Neural cell (in vitro differentiated cells): ENCODE measurements at regions not wholly inside any gene's neighbourhood (a gene's known extent, or its start where the extent isn't known, plus 50 kb on each side); places are given as distances from the start of the nearest gene placed in this dataset.

Source experiments
- H2AFZ ChIP-seq: fragments of 200-600, 300-800 bp; sonication (generic), shearing (Covaris generic); 2 replicates; pipeline ENCODE4 v1.6.0; 2014; ENCODE audit warnings: low read depth, mild to moderate bottlenecking, antibody characterized with exemption, low read length, moderate library complexity
- H3F3A ChIP-seq: fragments of 200-600 bp; shearing (Covaris generic); 2 replicates; pipeline ENCODE4 v1.6.1; 2016; ENCODE audit warnings: mild to moderate bottlenecking, moderate library complexity, mixed read lengths, antibody characterized with exemption, low read length; ENCODE audit not compliant: insufficient read depth, poor library complexity, severe bottlenecking
- H3K27ac ChIP-seq: fragments of 200-600, 300-800 bp; sonication (generic), shearing (Covaris generic); 2 replicates; pipeline ENCODE4 v1.5.1; 2014; ENCODE audit warnings: mild to moderate bottlenecking, low read length, moderate library complexity
- H3K27me3 ChIP-seq: fragments of 300-800, 200-600 bp; sonication (generic), shearing (Covaris generic); 2 replicates; pipeline ENCODE4 v1.6.0; 2014; ENCODE audit warnings: mild to moderate bottlenecking, low read depth, low read length, moderate library complexity; ENCODE audit not compliant: insufficient read depth
- H3K36me3 ChIP-seq: fragments of 300-800, 200-600 bp; sonication (generic), shearing (Covaris generic); 2 replicates; pipeline ENCODE4 v1.5.1; 2014; ENCODE audit warnings: mild to moderate bottlenecking, antibody characterized with exemption, low read length, moderate library complexity; ENCODE audit not compliant: insufficient read depth
- H3K4me2 ChIP-seq: fragments of 300-800, 200-600 bp; sonication (generic), shearing (Covaris generic); 2 replicates; pipeline ENCODE4 v1.6.0; 2014; ENCODE audit warnings: mild to moderate bottlenecking, low read length
- H3K4me3 ChIP-seq: fragments of 300-800, 200-600 bp; sonication (generic), shearing (Covaris generic); 2 replicates; pipeline ENCODE4 v1.5.1; 2014; ENCODE audit warnings: mild to moderate bottlenecking, low read length, moderate library complexity
- H3K79me2 ChIP-seq: fragments of 200-600 bp; shearing (Covaris generic); replicated peaks from 2 replicates; pipeline ENCODE4 v1.6.0; 2014; ENCODE audit warnings: mild to moderate bottlenecking, low read length, moderate library complexity; ENCODE audit not compliant: insufficient read depth
- H3K9ac ChIP-seq: fragments of 300-800, 200-600 bp; sonication (generic), shearing (Covaris generic); 2 replicates; pipeline ENCODE4 v1.6.1; 2016; ENCODE audit warnings: mild to moderate bottlenecking, low read length, mixed read lengths
- H3K9me2 ChIP-seq: fragments of 200-600 bp; shearing (Covaris generic); 2 replicates; pipeline ENCODE4 v1.6.1; 2016; ENCODE audit warnings: mild to moderate bottlenecking, low read length, mixed read lengths; ENCODE audit not compliant: insufficient read depth
- H3K9me3 ChIP-seq: fragments of 200-600, 300-800 bp; sonication (generic), shearing (Covaris generic); 2 replicates; pipeline ENCODE4 v1.6.1; 2016; ENCODE audit warnings: mild to moderate bottlenecking, mixed run types, low read length, moderate library complexity, mixed read lengths
- H4K20me1 ChIP-seq: fragments of 200-600 bp; shearing (Covaris generic); 2 replicates; pipeline ENCODE4 v1.6.1; 2016; ENCODE audit warnings: mild to moderate bottlenecking, mixed run types; ENCODE audit not compliant: insufficient read depth
- EP300 ChIP-seq: fragments of 450-650 bp; conservative IDR thresholded peaks from 2 replicates; pipeline ENCODE4 v1.6.1; 2014; ENCODE audit warnings: antibody characterized with exemption, mild to moderate bottlenecking, moderate library complexity; ENCODE audit not compliant: poor library complexity, severe bottlenecking
- EZH2 ChIP-seq: fragments of 200-600, 300-800 bp; shearing (Covaris generic), sonication (generic); IDR thresholded peaks from 2 replicates; pipeline ENCODE4 v1.6.1; 2014; ENCODE audit warnings: antibody characterized with exemption, low read length, borderline replicate concordance, mild to moderate bottlenecking; ENCODE audit not compliant: insufficient read depth, poor library complexity, severe bottlenecking
- MXI1 ChIP-seq: fragments of 450-650 bp; conservative IDR thresholded peaks from 2 replicates; pipeline ENCODE4 v1.6.1; 2014; ENCODE audit warnings: antibody characterized with exemption, mild to moderate bottlenecking; ENCODE audit not compliant: poor library complexity, severe bottlenecking
- POLR2AphosphoS5 ChIP-seq: IDR thresholded peaks from 2 replicates; pipeline ENCODE4 v1.6.1; 2012
- RAD21 ChIP-seq: fragments of 450-650 bp; conservative IDR thresholded peaks from 2 replicates; pipeline ENCODE4 v1.6.1; 2014; ENCODE audit warnings: antibody characterized with exemption, mild to moderate bottlenecking, moderate library complexity
- SMC3 ChIP-seq: fragments of 450-650 bp; conservative IDR thresholded peaks from 2 replicates; pipeline ENCODE4 v1.6.1; 2014; ENCODE audit warnings: antibody characterized with exemption, mild to moderate bottlenecking, moderate library complexity; ENCODE audit not compliant: poor library complexity
- TAF1 ChIP-seq: IDR thresholded peaks from 2 replicates; pipeline ENCODE4 v1.6.1; 2012; ENCODE audit warnings: low read depth
- TF ChIP-seq, protein P1 (sequence below): IDR thresholded peaks from 2 replicates; pipeline ENCODE4 v1.6.1; 2012; ENCODE audit warnings: borderline replicate concordance
- TF ChIP-seq, protein P2 (sequence below): fragments of 450-650 bp; IDR thresholded peaks from 2 replicates; pipeline ENCODE4 v1.5.1; 2014; ENCODE audit warnings: antibody characterized with exemption, mild to moderate bottlenecking, moderate library complexity; ENCODE audit not compliant: poor library complexity, severe bottlenecking

GRCh38 chr4:34850421-34850820 is 1393.9 kb downstream of the ARAP2 start:
- H3K27ac ChIP-seq, result no peak overlapping the region
- no peak overlapping the region for H3K9ac ChIP-seq
- H2AFZ ChIP-seq, result no peak overlapping the region
- H4K20me1 ChIP-seq, result no peaks in the 10 kb centered on the region
- TF ChIP-seq MXI1 (no peak), RAD21 (no peak), EZH2 (no peak), TAF1 (no peak), SMC3 (no peak), POLR2AphosphoS5 (no peak), EP300 (no peak)
- TF ChIP-seq, protein P1, sequence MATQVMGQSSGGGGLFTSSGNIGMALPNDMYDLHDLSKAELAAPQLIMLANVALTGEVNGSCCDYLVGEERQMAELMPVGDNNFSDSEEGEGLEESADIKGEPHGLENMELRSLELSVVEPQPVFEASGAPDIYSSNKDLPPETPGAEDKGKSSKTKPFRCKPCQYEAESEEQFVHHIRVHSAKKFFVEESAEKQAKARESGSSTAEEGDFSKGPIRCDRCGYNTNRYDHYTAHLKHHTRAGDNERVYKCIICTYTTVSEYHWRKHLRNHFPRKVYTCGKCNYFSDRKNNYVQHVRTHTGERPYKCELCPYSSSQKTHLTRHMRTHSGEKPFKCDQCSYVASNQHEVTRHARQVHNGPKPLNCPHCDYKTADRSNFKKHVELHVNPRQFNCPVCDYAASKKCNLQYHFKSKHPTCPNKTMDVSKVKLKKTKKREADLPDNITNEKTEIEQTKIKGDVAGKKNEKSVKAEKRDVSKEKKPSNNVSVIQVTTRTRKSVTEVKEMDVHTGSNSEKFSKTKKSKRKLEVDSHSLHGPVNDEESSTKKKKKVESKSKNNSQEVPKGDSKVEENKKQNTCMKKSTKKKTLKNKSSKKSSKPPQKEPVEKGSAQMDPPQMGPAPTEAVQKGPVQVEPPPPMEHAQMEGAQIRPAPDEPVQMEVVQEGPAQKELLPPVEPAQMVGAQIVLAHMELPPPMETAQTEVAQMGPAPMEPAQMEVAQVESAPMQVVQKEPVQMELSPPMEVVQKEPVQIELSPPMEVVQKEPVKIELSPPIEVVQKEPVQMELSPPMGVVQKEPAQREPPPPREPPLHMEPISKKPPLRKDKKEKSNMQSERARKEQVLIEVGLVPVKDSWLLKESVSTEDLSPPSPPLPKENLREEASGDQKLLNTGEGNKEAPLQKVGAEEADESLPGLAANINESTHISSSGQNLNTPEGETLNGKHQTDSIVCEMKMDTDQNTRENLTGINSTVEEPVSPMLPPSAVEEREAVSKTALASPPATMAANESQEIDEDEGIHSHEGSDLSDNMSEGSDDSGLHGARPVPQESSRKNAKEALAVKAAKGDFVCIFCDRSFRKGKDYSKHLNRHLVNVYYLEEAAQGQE, result no peak
- TF ChIP-seq, protein P2, sequence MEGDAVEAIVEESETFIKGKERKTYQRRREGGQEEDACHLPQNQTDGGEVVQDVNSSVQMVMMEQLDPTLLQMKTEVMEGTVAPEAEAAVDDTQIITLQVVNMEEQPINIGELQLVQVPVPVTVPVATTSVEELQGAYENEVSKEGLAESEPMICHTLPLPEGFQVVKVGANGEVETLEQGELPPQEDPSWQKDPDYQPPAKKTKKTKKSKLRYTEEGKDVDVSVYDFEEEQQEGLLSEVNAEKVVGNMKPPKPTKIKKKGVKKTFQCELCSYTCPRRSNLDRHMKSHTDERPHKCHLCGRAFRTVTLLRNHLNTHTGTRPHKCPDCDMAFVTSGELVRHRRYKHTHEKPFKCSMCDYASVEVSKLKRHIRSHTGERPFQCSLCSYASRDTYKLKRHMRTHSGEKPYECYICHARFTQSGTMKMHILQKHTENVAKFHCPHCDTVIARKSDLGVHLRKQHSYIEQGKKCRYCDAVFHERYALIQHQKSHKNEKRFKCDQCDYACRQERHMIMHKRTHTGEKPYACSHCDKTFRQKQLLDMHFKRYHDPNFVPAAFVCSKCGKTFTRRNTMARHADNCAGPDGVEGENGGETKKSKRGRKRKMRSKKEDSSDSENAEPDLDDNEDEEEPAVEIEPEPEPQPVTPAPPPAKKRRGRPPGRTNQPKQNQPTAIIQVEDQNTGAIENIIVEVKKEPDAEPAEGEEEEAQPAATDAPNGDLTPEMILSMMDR, result no peak
- H3K4me2 ChIP-seq, result no peak overlapping the region
- H3K79me2 ChIP-seq, result no peaks in the 10 kb centered on the region
- no peaks in the 10 kb centered on the region for H3K27me3 ChIP-seq
- no peak overlapping the region for H3K4me3 ChIP-seq
- no peaks in the 10 kb centered on the region for H3K9me3 ChIP-seq
- H3K36me3 ChIP-seq, result no peaks in the 10 kb centered on the region
- H3F3A ChIP-seq, result no peaks in the 10 kb centered on the region
- H3K9me2 ChIP-seq, result no peaks in the 10 kb centered on the region

DNA sequence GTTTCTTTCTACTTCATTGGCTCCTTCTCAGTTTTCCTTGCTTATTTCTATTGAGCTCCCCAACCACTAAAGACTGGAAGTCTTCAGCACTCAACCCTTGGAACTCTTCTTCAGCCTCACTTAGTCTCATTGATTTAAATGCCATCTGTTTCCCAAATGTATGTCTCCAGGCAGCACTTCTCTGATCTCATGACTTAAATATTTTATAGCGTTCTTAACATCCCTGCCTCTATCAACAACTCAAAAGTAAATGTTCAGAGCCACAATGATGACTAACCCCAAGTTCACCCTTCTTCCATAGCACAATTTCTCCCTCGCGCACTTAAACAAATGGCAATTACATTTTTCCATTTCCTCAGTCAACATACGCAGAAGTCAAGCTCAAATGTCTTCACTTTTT is 1393.3 kb downstream of the ARAP2 start:
- Histone ChIP-seq H3K9ac (no peak overlapping the region), H2AFZ (no peak overlapping the region), H3K27ac (no peak overlapping the region), H3K79me2 (no peaks in the 10 kb centered on the region), H3K27me3 (no peaks in the 10 kb centered on the region), H4K20me1 (no peaks in the 10 kb centered on the region), H3K36me3 (no peaks in the 10 kb centered on the region), H3K9me3 (no peaks in the 10 kb centered on the region), H3K4me2 (no peak overlapping the region), H3F3A (no peaks in the 10 kb centered on the region), H3K9me2 (no peaks in the 10 kb centered on the region), H3K4me3 (no peak overlapping the region)
- TF ChIP-seq TAF1 (no peak), EP300 (no peak), SMC3 (no peak), POLR2AphosphoS5 (no peak), EZH2 (no peak), MXI1 (no peak), RAD21 (no peak)
- TF ChIP-seq, protein P1, result no peak
- TF ChIP-seq, protein P2, result no peak
